OCI-LY7 (cell line): ENCODE measurements at regions not wholly inside any gene's neighbourhood (a gene's known extent, or its start where the extent isn't known, plus 50 kb on each side); places are given as distances from the start of the nearest gene placed in this dataset.

Source experiments
- BruUV-seq: library from RNA; stranded (reverse); fragments of 400-500 nt; replicated peaks from 2 replicates; lab custom pipeline; 2021; lab: Mats Ljungman, UMichigan
- CTCF ChIA-PET: fragments of 300-600 bp; sonication (Branson Sonifier 250); formaldehyde crosslinking; loops from one replicate; lab custom pipeline; 2022; ENCODE audit warnings: antibody characterized with exemption; ENCODE audit not compliant: unreplicated experiment; lab: Charles Lee
- POLR2A ChIA-PET: fragments of 300-600 bp; sonication (Branson Sonifier 250); formaldehyde crosslinking; loops from one replicate; lab custom pipeline; 2022; ENCODE audit warnings: antibody characterized with exemption; lab: Charles Lee
- DNase-seq: peaks from one replicate; pipeline ENCODE4 v3.0.0-alpha.2; 2015; ENCODE audit warnings: low spot score
- H2AFZ ChIP-seq: fragments of 200-600 bp; sonication (generic), shearing (Covaris generic); 2 replicates; pipeline ENCODE4 v1.6.1; 2014; ENCODE audit warnings: mild to moderate bottlenecking, antibody characterized with exemption, low read length, moderate library complexity
- H3K27ac ChIP-seq: fragments of 200-600 bp; sonication (generic); 2 replicates; pipeline ENCODE4 v1.5.1; 2014; ENCODE audit warnings: mixed run types, low read depth, mild to moderate bottlenecking, moderate library complexity, low read length, inconsistent platforms; ENCODE audit not compliant: poor library complexity, severe bottlenecking
- H3K36me3 ChIP-seq: fragments of 200-600 bp; sonication (generic); 2 replicates; pipeline ENCODE4 v1.6.1; 2014; ENCODE audit warnings: mild to moderate bottlenecking, antibody characterized with exemption, low read length, moderate library complexity, mixed read lengths; ENCODE audit not compliant: insufficient read depth
- H3K4me1 ChIP-seq: fragments of 200-600 bp; sonication (generic); 2 replicates; pipeline ENCODE4 v1.5.1; 2014; ENCODE audit warnings: mild to moderate bottlenecking, low read length; ENCODE audit not compliant: insufficient read depth, poor library complexity, severe bottlenecking
- H3K4me2 ChIP-seq: fragments of 200-600 bp; sonication (generic); 2 replicates; pipeline ENCODE4 v1.6.1; 2014; ENCODE audit warnings: mild to moderate bottlenecking, low read length
- H3K4me3 ChIP-seq: fragments of 200-600 bp; sonication (generic); 2 replicates; pipeline ENCODE4 v1.5.1; 2014; ENCODE audit warnings: mild to moderate bottlenecking, low read depth, low read length; ENCODE audit not compliant: poor library complexity, severe bottlenecking
- H3K79me2 ChIP-seq: fragments of 200-600 bp; sonication (generic); 2 replicates; pipeline ENCODE4 v1.6.1; 2016; ENCODE audit warnings: low read depth, mild to moderate bottlenecking, low read length, moderate library complexity, mixed read lengths; ENCODE audit not compliant: insufficient read depth
- H3K9me2 ChIP-seq: fragments of 200-600 bp; sonication (generic); 2 replicates; pipeline ENCODE4 v1.6.1; 2016; ENCODE audit warnings: mild to moderate bottlenecking, low read length, mixed read lengths; ENCODE audit not compliant: insufficient read depth
- H3K9me3 ChIP-seq: fragments of 200-600 bp; sonication (generic); 2 replicates; pipeline ENCODE4 v1.6.1; 2014; ENCODE audit warnings: mild to moderate bottlenecking, mixed run types, low read length, mixed read lengths
- H4K20me1 ChIP-seq: fragments of 200-600 bp; sonication (generic); 2 replicates; pipeline ENCODE4 v1.6.1; 2014; ENCODE audit warnings: mild to moderate bottlenecking, antibody characterized with exemption, low read length, moderate library complexity, mixed read lengths; ENCODE audit not compliant: insufficient read depth
- CTCF ChIP-seq: fragments of 200-600 bp; sonication (generic); conservative IDR thresholded peaks from 2 replicates; pipeline ENCODE4 v1.5.1; 2014; ENCODE audit warnings: mild to moderate bottlenecking, antibody characterized with exemption, low read length, moderate library complexity, mixed read lengths
- EZH2phosphoT487 ChIP-seq: fragments of 200-600 bp; sonication (generic); IDR thresholded peaks from 2 replicates; pipeline ENCODE4 v1.6.1; 2018; ENCODE audit warnings: low read depth, borderline replicate concordance, mild to moderate bottlenecking, mixed run types, antibody characterized with exemption, low read length, moderate library complexity, mixed read lengths
- intact Hi-C: fragments of 100-400 bp; cut with micrococcal nuclease; formaldehyde crosslinking; loops from one replicate; pipeline ENCODE4 v1.10.0; 2022; ENCODE audit not compliant: unreplicated experiment

- BruUV-seq: no TSS peak
- no peaks in the 10 kb centered on the region for H3K36me3 ChIP-seq
- CTCF ChIA-PET: no interaction called here
- H3K27ac ChIP-seq: no peak overlapping the region
- POLR2A ChIA-PET: no interaction called here
- H3K4me1 ChIP-seq: no peaks in the 10 kb centered on the region
- no peaks in the 10 kb centered on the region for H3K9me2 ChIP-seq
- DNase-seq: no peak
- no peaks in the 10 kb centered on the region for H3K9me3 ChIP-seq
- intact Hi-C loops: no loop called here
- no peak overlapping the region for H2AFZ ChIP-seq
- TF ChIP-seq CTCF (no peak), EZH2phosphoT487 (no peak)
- no peak overlapping the region for H3K4me3 ChIP-seq
- H3K79me2 ChIP-seq: no peaks in the 10 kb centered on the region
- no peak overlapping the region for H3K4me2 ChIP-seq
- H4K20me1 ChIP-seq: no peaks in the 10 kb centered on the region
Measured at GRCh38 chr2:143881246-143881645, 638.7 kb downstream of the ZEB2 start.

GRCh38 chr2:143877876-143878530, 641.9 kb downstream of the ZEB2 start:
- no peak overlapping the region for H3K4me3 ChIP-seq
- no peak overlapping the region for H2AFZ ChIP-seq
- H3K36me3 ChIP-seq: no peaks in the 10 kb centered on the region
- H3K4me2 ChIP-seq: no peak overlapping the region
- no peaks in the 10 kb centered on the region for H3K9me3 ChIP-seq
- no peaks in the 10 kb centered on the region for H3K9me2 ChIP-seq
- H3K4me1 ChIP-seq: no peaks in the 10 kb centered on the region
- no peaks in the 10 kb centered on the region for H3K79me2 ChIP-seq
- no TSS peak for BruUV-seq
- intact Hi-C loops: no loop called here
- CTCF ChIA-PET: no interaction called here
- no peak for DNase-seq
- H3K27ac ChIP-seq: no peak overlapping the region
- POLR2A ChIA-PET: no interaction called here
- H4K20me1 ChIP-seq: no peaks in the 10 kb centered on the region
- no peak for TF ChIP-seq CTCF

GRCh38 chr2:143877056-143877455, 642.9 kb downstream of the ZEB2 start:
- Histone ChIP-seq H3K9me2 (no peaks in the 10 kb centered on the region), H2AFZ (no peak overlapping the region), H4K20me1 (no peaks in the 10 kb centered on the region), H3K4me1 (no peaks in the 10 kb centered on the region), H3K36me3 (no peaks in the 10 kb centered on the region), H3K9me3 (no peaks in the 10 kb centered on the region), H3K27ac (no peak overlapping the region), H3K4me3 (no peak overlapping the region), H3K79me2 (no peaks in the 10 kb centered on the region), H3K4me2 (no peak overlapping the region)
- POLR2A ChIA-PET: interaction anchor here (0.7 kb wide), 1 partner anchor 53 kb away, joined by 3 read pairs; no protein-coding TSS in a partner anchor
- no peak for DNase-seq
- intact Hi-C loops: no loop called here
- TF ChIP-seq CTCF (no peak), EZH2phosphoT487 (no peak)
- BruUV-seq: no TSS peak
- CTCF ChIA-PET: no interaction called here
